Activated CD4-positive, alpha-beta memory T cell treated with anti-CD3 and anti-CD28 coated beads, Interleukin-2, amount 10 ng/mL, durations not matched to agents 7 days and 5 days (primary cell): ENCODE measurements at regions not wholly inside any gene's neighbourhood (a gene's known extent, or its start where the extent isn't known, plus 50 kb on each side); places are given as distances from the start of the nearest gene placed in this dataset.
"Not testable (repeated sequence)": the region's sequence is repeated elsewhere in the genome, so short reads cannot be mapped to it uniquely, and the experiment has no call there.

Experiments
- CTCF ChIA-PET: fragments of 350-600 bp; sonication (Branson Sonifier 250); formaldehyde crosslinking; loops from one replicate; lab custom pipeline; 2021; ENCODE audit warnings: antibody characterized with exemption, inconsistent platforms; lab: Charles Lee
- POLR2A ChIA-PET: fragments of 350-600 bp; sonication (Branson Sonifier 250); formaldehyde crosslinking; loops from one replicate; lab custom pipeline; 2021; ENCODE audit warnings: antibody characterized with exemption; lab: Charles Lee
- DNase-seq: peaks from one replicate; pipeline ENCODE4 v3.0.0-alpha.2; 2020
- H3K27ac Mint-ChIP-seq: one replicate; pipeline ENCODE4 v1.8.0; 2021; ENCODE audit warnings: mild to moderate bottlenecking, mixed read lengths
- H3K27me3 Mint-ChIP-seq: one replicate; pipeline ENCODE4 v1.8.0; 2021; ENCODE audit warnings: mixed read lengths
- H3K36me3 Mint-ChIP-seq: one replicate; pipeline ENCODE4 v1.8.0; 2021; ENCODE audit warnings: low read depth, mixed read lengths
- H3K4me1 Mint-ChIP-seq: one replicate; pipeline ENCODE4 v1.8.0; 2021; ENCODE audit warnings: mixed read lengths
- H3K4me3 Mint-ChIP-seq: one replicate; pipeline ENCODE4 v1.8.0; 2021; ENCODE audit warnings: mild to moderate bottlenecking, mixed read lengths
- H3K9me3 Mint-ChIP-seq: one replicate; pipeline ENCODE4 v1.8.0; 2021; ENCODE audit warnings: mixed read lengths

DNA sequence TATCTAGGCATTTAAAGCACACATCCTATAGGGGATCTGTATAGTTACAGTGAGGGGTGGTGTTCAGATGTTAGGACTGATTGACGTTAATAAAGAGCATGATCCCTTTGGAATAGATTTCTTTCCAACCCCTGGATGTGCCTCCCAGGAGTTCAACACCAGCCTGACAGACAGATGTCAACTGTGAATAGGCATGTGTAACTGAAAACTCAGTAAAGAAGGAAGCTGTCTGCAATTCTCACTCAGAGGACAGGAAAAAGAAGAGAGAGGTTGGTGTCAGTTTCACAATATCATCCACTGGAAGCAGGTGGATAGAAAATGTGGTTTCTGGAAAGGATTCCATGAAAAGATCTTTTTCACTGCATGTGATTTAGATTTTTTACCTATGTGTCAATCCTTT is 396.3 kb downstream of the NSUN3 start:
- no peaks in the 10 kb centered on the region for H3K4me1 Mint-ChIP-seq
- H3K27me3 Mint-ChIP-seq = no peaks in the 10 kb centered on the region
- H3K36me3 Mint-ChIP-seq = no peaks in the 10 kb centered on the region
- H3K27ac Mint-ChIP-seq = no peak overlapping the region
- ChIA-PET POLR2A (no interaction called here), CTCF (no interaction called here)
- H3K9me3 Mint-ChIP-seq = peaks cover 2% of the 10 kb centered on the region
- no peak for DNase-seq
- no peak overlapping the region for H3K4me3 Mint-ChIP-seq

DNA sequence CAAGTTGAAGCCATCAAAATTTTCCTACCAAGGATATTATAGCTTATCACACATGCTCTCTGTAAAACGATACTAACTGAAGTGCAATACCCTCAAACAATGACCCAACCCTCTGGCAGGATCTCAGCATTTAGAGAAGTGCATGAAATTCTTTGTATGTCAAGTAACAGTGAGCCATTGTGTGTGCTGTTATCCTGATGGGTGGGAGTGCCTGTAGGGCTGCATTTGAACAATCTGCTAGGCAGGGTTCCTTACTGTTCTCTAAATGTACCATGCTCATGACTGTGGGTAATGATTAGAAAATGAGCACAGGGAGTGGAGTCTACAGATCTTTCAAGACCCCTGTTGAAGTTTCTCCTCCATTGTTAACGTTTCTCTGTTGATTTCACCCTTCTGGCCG is 398.1 kb downstream of the NSUN3 start:
- no peak overlapping the region for H3K27ac Mint-ChIP-seq
- POLR2A ChIA-PET = no interaction called here
- no peaks in the 10 kb centered on the region for H3K27me3 Mint-ChIP-seq
- H3K4me3 Mint-ChIP-seq = no peak overlapping the region
- CTCF ChIA-PET = no interaction called here
- H3K9me3 Mint-ChIP-seq = no peaks in the 10 kb centered on the region
- DNase-seq = no peak
- no peaks in the 10 kb centered on the region for H3K4me1 Mint-ChIP-seq
- H3K36me3 Mint-ChIP-seq = no peaks in the 10 kb centered on the region

DNA sequence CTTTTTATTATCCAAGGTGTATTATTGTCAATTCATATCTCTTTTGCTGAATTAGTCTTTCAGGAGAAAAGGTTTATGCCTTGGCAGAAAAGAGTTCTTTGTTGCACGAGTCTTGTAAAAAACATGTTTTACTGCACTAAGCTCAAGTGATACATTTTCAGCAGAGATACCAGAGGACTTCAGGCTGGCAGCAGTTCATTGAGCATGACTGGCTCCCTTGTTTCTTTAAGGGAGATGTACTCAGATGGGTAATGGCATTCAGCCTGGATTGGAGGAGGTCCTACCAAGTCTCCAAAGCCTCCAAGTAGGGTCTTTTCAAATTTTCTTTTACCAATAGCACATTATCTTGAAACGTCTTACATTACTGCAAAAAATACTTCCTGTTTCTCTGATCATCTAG is 400.1 kb downstream of the NSUN3 start:
- Mint-ChIP-seq H3K4me1 (no peaks in the 10 kb centered on the region), H3K27ac (no peak overlapping the region), H3K4me3 (no peak overlapping the region), H3K36me3 (no peaks in the 10 kb centered on the region), H3K27me3 (no peaks in the 10 kb centered on the region), H3K9me3 (no peaks in the 10 kb centered on the region)
- CTCF ChIA-PET = no interaction called here
- POLR2A ChIA-PET = no interaction called here
- no peak for DNase-seq

DNA sequence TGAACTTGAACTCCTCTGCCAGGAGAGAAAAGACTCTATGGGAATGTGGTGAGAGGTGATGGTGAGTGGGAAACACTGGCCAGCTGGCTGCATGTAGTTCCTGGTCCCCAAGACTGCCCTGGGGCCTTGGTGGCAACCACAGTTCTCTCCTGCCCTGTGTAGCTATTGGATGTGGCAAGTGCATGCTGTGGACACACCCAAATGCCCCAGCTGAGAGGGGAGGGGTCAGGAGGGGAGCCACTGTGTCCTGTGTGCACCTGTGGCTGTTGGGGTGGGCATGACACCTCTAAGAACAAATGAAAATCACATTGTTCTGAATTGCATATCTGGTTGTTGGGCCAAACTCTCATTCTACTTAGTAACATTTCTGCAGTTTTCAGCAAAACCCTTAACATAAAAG is 409.6 kb downstream of the NSUN3 start:
- DNase-seq = no peak
- CTCF ChIA-PET = no interaction called here
- Mint-ChIP-seq H3K27me3 (no peaks in the 10 kb centered on the region), H3K9me3 (peaks cover 20% of the 10 kb centered on the region), H3K27ac (no peak overlapping the region), H3K36me3 (no peaks in the 10 kb centered on the region), H3K4me3 (no peak overlapping the region), H3K4me1 (no peaks in the 10 kb centered on the region)
- POLR2A ChIA-PET = no interaction called here

DNA sequence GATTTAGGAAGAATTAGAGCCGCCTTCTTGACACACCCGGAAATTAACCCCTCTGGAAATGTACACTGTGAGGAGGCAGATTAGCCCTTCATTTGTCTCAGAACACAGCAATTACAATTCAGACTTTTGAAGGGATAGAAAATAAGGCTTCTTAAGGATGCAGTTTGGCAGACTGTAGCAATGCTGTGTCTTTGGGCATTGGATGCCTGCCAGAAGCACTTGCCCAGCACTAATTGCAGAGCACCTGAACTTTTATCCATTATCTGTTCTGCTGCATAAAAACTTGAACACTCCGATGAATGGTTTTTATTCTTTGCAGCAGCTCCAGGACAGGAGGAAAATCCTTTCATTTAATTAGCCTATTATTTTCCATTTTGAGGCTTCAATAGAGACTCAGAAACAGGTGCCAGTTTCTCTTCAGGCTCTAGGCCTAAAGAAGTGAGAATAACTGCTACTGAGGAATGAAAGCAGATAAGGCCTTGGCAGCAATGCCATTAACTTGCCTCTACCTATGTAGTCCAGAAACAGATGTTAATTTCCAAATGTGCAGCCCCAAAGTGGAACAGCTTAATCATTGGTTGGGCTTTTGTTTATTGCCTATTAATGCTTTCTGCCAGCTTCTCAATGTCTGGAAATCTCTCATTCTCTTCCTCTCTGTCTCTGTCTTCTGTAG is 418.5 kb downstream of the NSUN3 start:
- Mint-ChIP-seq H3K36me3 (no peaks in the 10 kb centered on the region), H3K4me1 (no peaks in the 10 kb centered on the region), H3K27ac (no peak overlapping the region), H3K9me3 (no peaks in the 10 kb centered on the region), H3K4me3 (no peak overlapping the region), H3K27me3 (no peaks in the 10 kb centered on the region)
- ChIA-PET CTCF (no interaction called here), POLR2A (no interaction called here)
- DNase-seq = no peak

DNA sequence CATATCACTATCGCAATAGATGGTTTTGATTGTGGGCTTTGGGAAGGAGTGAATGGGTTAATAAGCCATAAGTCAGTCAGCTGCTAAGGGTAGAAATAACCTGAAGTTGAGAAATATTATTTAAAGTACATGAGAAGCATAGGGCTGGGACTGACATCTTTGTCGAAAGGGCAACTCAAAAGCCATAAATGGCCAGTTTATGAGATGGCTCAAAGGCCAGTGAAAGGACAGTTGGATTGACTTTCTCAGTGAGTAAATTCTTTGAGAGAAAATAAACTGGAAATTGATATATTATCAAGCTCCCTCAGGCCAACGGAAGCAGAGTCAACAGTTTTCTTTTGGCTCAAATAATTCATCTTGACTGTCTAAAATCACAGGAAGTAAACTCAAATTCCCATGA is 419.8 kb downstream of the NSUN3 start:
- Mint-ChIP-seq H3K27me3 (no peaks in the 10 kb centered on the region), H3K27ac (no peak overlapping the region), H3K36me3 (no peaks in the 10 kb centered on the region), H3K4me1 (no peaks in the 10 kb centered on the region), H3K4me3 (no peak overlapping the region), H3K9me3 (no peaks in the 10 kb centered on the region)
- POLR2A ChIA-PET = no interaction called here
- CTCF ChIA-PET = no interaction called here
- no peak for DNase-seq

DNA sequence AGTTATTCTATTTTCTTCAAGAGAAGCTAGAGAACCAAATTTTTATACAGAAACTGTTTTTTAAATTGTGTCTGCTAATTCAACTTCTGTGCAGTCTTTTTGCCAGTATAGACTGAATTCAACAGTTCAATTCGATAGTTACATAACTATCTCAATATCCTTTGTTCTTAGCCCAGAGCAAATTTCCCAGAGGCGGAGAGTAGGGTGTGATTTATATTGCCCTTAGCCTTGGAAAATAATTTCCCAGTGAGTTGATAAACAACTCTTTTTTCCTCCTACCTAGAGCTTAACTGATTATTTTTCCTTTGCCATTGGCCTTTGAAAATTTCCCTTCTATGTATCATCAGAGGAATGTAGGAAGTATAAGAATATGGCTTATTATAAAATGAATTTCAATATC is 420.5 kb downstream of the NSUN3 start:
- H3K9me3 Mint-ChIP-seq = no peaks in the 10 kb centered on the region
- ChIA-PET POLR2A (no interaction called here), CTCF (no interaction called here)
- H3K27ac Mint-ChIP-seq = no peak overlapping the region
- H3K27me3 Mint-ChIP-seq = no peaks in the 10 kb centered on the region
- no peaks in the 10 kb centered on the region for H3K4me1 Mint-ChIP-seq
- no peak for DNase-seq
- no peak overlapping the region for H3K4me3 Mint-ChIP-seq
- H3K36me3 Mint-ChIP-seq = no peaks in the 10 kb centered on the region

DNA sequence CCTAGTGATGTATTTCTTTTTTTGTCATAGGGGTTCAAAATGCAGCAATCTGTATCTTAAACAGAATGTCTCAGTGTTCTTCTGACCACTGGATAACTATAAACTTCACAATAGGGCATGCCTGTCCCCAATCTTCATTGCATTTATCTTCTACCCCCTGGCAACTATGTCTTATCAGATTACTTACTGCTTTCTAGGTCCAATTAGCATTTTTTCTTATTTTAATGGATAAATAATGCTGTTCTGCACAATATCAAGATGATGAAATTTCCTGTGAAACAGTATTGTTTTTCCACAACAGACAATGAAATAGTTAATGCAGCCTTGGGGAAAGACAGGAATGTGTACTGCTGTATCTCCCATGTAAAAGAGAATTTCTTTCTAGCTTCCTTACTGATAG is 432.1 kb downstream of the NSUN3 start:
- CTCF ChIA-PET = no interaction called here
- POLR2A ChIA-PET = no interaction called here
- no peaks in the 10 kb centered on the region for H3K4me1 Mint-ChIP-seq
- H3K27me3 Mint-ChIP-seq = no peaks in the 10 kb centered on the region
- no peaks in the 10 kb centered on the region for H3K36me3 Mint-ChIP-seq
- DNase-seq = no peak
- H3K9me3 Mint-ChIP-seq = no peaks in the 10 kb centered on the region
- H3K4me3 Mint-ChIP-seq = no peak overlapping the region
- no peak overlapping the region for H3K27ac Mint-ChIP-seq

DNA sequence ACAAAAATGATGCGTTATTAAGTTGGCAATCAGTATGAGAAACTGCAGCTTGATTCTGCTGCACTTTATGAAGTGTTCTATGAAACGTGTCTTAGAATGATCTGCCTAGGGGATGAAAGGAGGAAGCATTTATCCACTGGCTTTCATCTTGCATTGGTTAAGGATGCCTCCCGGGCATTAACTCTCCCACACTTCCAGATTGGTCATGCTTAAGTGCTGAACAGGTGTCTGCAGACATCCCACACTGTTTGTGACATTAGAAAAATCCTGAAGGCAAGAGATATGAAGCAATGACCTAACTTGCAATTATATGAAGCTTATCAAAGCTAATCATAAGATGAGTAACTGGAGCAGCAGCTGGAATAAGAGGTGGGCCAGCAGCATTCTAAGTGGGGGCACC is 437.3 kb downstream of the NSUN3 start:
- POLR2A ChIA-PET = no interaction called here

DNA sequence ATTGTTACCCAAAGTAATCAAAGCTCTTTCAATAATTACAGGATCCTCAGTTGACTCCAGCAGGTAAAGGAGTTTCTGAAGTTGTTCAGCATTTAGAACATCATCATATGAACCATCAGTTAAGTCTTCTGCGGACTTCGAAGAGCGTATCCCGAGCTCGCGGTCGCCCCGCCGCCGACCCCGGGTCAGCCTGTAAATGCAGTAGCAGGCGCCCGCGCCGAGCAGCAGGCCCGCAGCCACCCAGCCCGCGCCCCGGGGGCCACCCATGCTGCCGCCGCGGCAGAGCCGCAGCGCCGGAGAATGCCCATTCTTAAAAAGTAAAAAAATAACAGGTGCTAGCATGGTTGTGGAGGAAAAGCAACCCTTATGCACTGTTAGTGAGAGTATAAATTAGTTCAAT is 444.5 kb downstream of the NSUN3 start:
- H3K27me3 Mint-ChIP-seq = not testable (repeated sequence)

More for the DNA sequence above, 437.3 kb downstream of the NSUN3 start:
- DNase-seq = no peak
- no peaks in the 10 kb centered on the region for H3K9me3 Mint-ChIP-seq
- H3K4me1 Mint-ChIP-seq = no peaks in the 10 kb centered on the region
- no peak overlapping the region for H3K27ac Mint-ChIP-seq
- H3K27me3 Mint-ChIP-seq = no peaks in the 10 kb centered on the region
- no peak overlapping the region for H3K4me3 Mint-ChIP-seq
- CTCF ChIA-PET = no interaction called here
- no peaks in the 10 kb centered on the region for H3K36me3 Mint-ChIP-seq

DNA sequence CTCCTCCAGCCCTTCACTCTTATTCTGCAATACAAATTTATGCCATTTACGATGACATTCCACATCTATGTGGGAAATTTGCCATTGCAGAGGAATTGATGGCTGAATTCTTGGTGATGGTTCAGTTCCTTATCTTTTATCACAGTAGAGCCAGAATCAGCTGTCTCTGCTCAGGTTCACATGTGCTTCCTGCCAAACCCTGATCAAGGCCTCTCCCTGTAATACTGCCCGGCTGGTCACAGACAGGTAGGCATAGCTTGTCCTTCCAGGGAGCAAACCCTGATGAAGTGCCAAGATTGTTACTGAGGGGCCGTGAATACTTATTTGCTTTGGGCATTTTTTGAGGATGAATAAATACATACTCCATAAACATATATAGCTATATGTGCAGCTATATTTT is 450.0 kb downstream of the NSUN3 start:
- H3K9me3 Mint-ChIP-seq = no peaks in the 10 kb centered on the region

More for the DNA sequence above, 444.5 kb downstream of the NSUN3 start:
- H3K4me3 Mint-ChIP-seq, H3K36me3 Mint-ChIP-seq, H3K9me3 Mint-ChIP-seq, CTCF ChIA-PET, H3K4me1 Mint-ChIP-seq, POLR2A ChIA-PET, DNase-seq, H3K27ac Mint-ChIP-seq: not testable (repeated sequence)

DNA sequence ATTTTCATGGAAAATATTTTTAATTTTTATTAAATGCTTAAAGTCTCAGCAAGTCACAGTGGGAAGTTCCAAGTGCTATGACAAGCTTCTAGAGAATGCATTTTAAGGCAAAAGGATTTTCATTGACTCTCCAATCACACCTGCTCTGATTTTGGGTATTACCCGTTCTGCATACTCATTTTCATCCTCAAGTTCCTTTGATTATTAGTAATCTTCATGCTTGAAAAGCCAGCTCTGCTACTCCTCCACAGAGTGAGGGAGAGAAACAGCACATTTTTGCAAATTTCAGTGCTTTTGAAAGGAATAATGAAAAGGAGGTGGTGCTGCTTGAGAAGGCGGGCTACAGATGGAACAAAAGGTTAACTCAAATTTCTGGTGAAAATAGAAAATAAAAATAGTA is 450.7 kb downstream of the NSUN3 start:
- POLR2A ChIA-PET = no interaction called here

More for the DNA sequence above, 450.0 kb downstream of the NSUN3 start:
- Mint-ChIP-seq H3K4me3 (no peak overlapping the region), H3K36me3 (no peaks in the 10 kb centered on the region), H3K4me1 (no peaks in the 10 kb centered on the region), H3K27me3 (no peaks in the 10 kb centered on the region), H3K27ac (no peak overlapping the region)
- CTCF ChIA-PET = no interaction called here
- POLR2A ChIA-PET = no interaction called here
- no peak for DNase-seq

DNA sequence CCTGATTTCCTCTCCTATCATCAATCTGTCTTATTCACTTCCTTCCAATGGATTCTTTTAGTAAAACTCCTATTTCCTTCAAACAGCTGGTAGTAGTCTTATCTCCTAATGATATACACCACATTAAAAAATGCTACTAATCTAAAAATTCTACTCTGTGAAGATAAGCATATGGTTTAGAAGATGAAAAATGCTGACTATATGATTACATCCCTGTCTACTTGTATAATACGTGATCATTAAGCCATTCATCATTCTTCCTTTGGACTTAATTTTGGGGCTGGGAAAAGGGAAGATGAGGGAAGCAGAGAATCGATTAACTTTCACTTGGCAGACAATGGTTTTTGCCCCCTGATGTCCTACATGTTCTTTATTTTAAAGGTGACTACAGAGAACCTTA is 453.1 kb downstream of the NSUN3 start:
- POLR2A ChIA-PET = no interaction called here
- CTCF ChIA-PET = no interaction called here
- Mint-ChIP-seq H3K27me3 (no peaks in the 10 kb centered on the region), H3K9me3 (no peaks in the 10 kb centered on the region), H3K4me1 (no peaks in the 10 kb centered on the region), H3K27ac (no peak overlapping the region), H3K4me3 (no peak overlapping the region), H3K36me3 (no peaks in the 10 kb centered on the region)
- DNase-seq = no peak

More for the DNA sequence above, 450.7 kb downstream of the NSUN3 start:
- H3K4me3 Mint-ChIP-seq = no peak overlapping the region
- H3K9me3 Mint-ChIP-seq = no peaks in the 10 kb centered on the region
- H3K36me3 Mint-ChIP-seq = no peaks in the 10 kb centered on the region
- no peaks in the 10 kb centered on the region for H3K4me1 Mint-ChIP-seq
- H3K27me3 Mint-ChIP-seq = no peaks in the 10 kb centered on the region
- H3K27ac Mint-ChIP-seq = no peak overlapping the region
- DNase-seq = no peak
- CTCF ChIA-PET = no interaction called here

DNA sequence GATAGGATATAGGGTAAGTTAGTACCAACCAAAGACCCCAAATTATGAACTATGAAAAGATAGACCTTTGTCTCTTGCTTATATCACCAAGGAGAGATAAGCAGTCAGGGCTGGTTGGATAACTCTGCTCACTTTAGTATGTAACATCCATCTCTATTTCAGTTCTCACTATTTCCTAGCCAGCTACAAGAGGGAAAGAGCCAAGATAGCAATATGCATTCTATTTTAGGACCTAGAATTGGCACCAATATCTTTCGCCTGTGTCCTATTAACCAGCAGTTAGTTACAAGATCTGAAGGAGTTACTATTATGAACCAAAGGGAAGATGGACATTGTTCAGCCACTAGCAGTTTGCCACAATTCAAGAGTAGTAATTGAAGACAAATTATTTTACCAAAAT is 457.5 kb downstream of the NSUN3 start:
- H3K36me3 Mint-ChIP-seq = no peaks in the 10 kb centered on the region
- no peaks in the 10 kb centered on the region for H3K27me3 Mint-ChIP-seq
- H3K9me3 Mint-ChIP-seq = no peaks in the 10 kb centered on the region
- CTCF ChIA-PET = no interaction called here
- POLR2A ChIA-PET = no interaction called here
- DNase-seq = no peak
- no peaks in the 10 kb centered on the region for H3K4me1 Mint-ChIP-seq
- no peak overlapping the region for H3K4me3 Mint-ChIP-seq
- no peak overlapping the region for H3K27ac Mint-ChIP-seq
